ENCODE measurements at regions not wholly inside any gene's neighbourhood (a gene's known extent, or its start where the extent isn't known, plus 50 kb on each side); places are given as distances from the start of the nearest gene placed in this dataset.

- Histone ChIP-seq H2BK120ac (replicated peaks; ENCODE audit: low read depth, low read length) (no peak overlapping the region), H3K23ac (ENCODE audit: insufficient read length) (no peak overlapping the region), H3K18ac (ENCODE audit: extremely low read depth, low read length) (no peak overlapping the region), H3K4me2 (ENCODE audit: insufficient read depth in 1 of 2, low read depth in 2 of 2, low read length in 2 of 2) (no peak overlapping the region), H4K5ac (ENCODE audit: insufficient read length, low read depth, low read length) (no peak overlapping the region), H3K56ac (replicated peaks; ENCODE audit: insufficient read length, low read depth, low read length) (no peak overlapping the region), H3K4me1 (replicated peaks in 1 of 4; ENCODE audit: control insufficient read depth in 3 of 4, insufficient read depth in 4 of 4, low read length in 3 of 4) (no peaks in the 10 kb centered on the region), H3K27ac (ENCODE audit: low read depth, low read length) (no peak overlapping the region), H3K23me2 (ENCODE audit: low read depth, low read length) (no peaks in the 10 kb centered on the region), H3K79me1 (ENCODE audit: low read depth, low read length) (no peaks in the 10 kb centered on the region), H2BK15ac (ENCODE audit: low read length) (no peak overlapping the region), H2BK5ac (ENCODE audit: low read depth, low read length) (no peak overlapping the region), H3K4ac (replicated peaks; ENCODE audit: insufficient read length, low read depth, low read length) (no peak overlapping the region), H4K8ac (ENCODE audit: extremely low read depth, insufficient read depth, low read length) (no peak overlapping the region), H3K14ac (ENCODE audit: insufficient read length) (no peak overlapping the region), H2BK20ac (ENCODE audit: low read length) (no peak overlapping the region), H3K27me3 (replicated peaks in 1 of 4; ENCODE audit: control insufficient read depth in 3 of 4, extremely low read depth in 1 of 4, insufficient read depth in 3 of 4, low read length in 3 of 4) (no peaks in the 10 kb centered on the region), H3K36me3 (ENCODE audit: control insufficient read depth in 2 of 4, insufficient read depth in 4 of 4, low read length in 3 of 4) (no peaks in the 10 kb centered on the region), H3K79me2 (ENCODE audit: control insufficient read depth in 1 of 2, insufficient read depth in 2 of 2, low read length in 2 of 2) (no peaks in the 10 kb centered on the region), H2AK5ac (ENCODE audit: low read depth, low read length) (no peak overlapping the region), H2AFZ (ENCODE audit: low read length) (no peak overlapping the region), H4K20me1 (replicated peaks in 1 of 2; ENCODE audit: control insufficient read depth in 1 of 2, insufficient read depth in 2 of 2, low read length in 2 of 2) (no peaks in the 10 kb centered on the region), H3K4me3 (ENCODE audit: extremely low read depth in 1 of 4, insufficient read depth in 2 of 4, low read depth in 3 of 4, low read length in 4 of 4) (no peak overlapping the region), H4K91ac (replicated peaks; ENCODE audit: insufficient read length, low read length) (no peak overlapping the region), H3K9me3 (ENCODE audit: insufficient read depth in 2 of 2, low read depth in 1 of 2, low read length in 1 of 2) (no peaks in the 10 kb centered on the region), H3K9ac (replicated peaks in 1 of 4; ENCODE audit: extremely low read depth in 1 of 4, low read depth in 3 of 4, low read length in 3 of 4) (no peak overlapping the region), H2BK12ac (ENCODE audit: low read depth, low read length) (no peak overlapping the region)
- 95% methylated on average over 3 of the region's 3 CpGs; no CpG with 5 or more reads in 1 of the 2 experiments for WGBS, 2 experiments (ENCODE audit: extremely low coverage in 1 of 2, insufficient coverage in 1 of 2, insufficient read length in 1 of 2, insufficient replicate concordance in 2 of 2, low coverage in 1 of 2, low lambda C conversion rate in 2 of 2, missing lambda C conversion rate in 1 of 2)
- FAIRE-seq (no peak), DNase-seq (ENCODE audit: low read depth in 1 of 2, low spot score in 2 of 2) (no peak)
- no peak for TF ChIP-seq MAX (IDR thresholded peaks at IDR 0.05)
- no peak for TF ChIP-seq SP1 (IDR thresholded peaks at IDR 0.05; ENCODE audit: low read depth, low read length)
- no peak for TF ChIP-seq JUN (IDR thresholded peaks at IDR 0.05; ENCODE audit: low read depth, low read length)
- TF ChIP-seq YY1 (IDR thresholded peaks at IDR 0.05; ENCODE audit: low read depth, low read length) = no peak
- no peak for TF ChIP-seq SP4 (IDR thresholded peaks at IDR 0.05; ENCODE audit: low read length)
- TF ChIP-seq GTF2F1 (IDR thresholded peaks at IDR 0.05; ENCODE audit: borderline replicate concordance, low read depth, low read length) = no peak
- no peak for TF ChIP-seq ZNF274 (IDR thresholded peaks at IDR 0.05; ENCODE audit: borderline replicate concordance, extremely low read depth, low read length)
- TF ChIP-seq JUND (IDR thresholded peaks at IDR 0.05; ENCODE audit: low read length) = no peak
- no peak for TF ChIP-seq PHF8 (conservative IDR thresholded peaks at IDR 0.05; ENCODE audit: low read depth, low read length)
- TF ChIP-seq TAF1 (IDR thresholded peaks at IDR 0.05; ENCODE audit: low read depth, low read length) = no peak
- TF ChIP-seq BRCA1 (IDR thresholded peaks at IDR 0.05; ENCODE audit: low read depth, low read length) = no peak
- TF ChIP-seq SIX5 (IDR thresholded peaks at IDR 0.05; ENCODE audit: low read depth, low read length) = no peak
- no peak for TF ChIP-seq CHD2 (IDR thresholded peaks at IDR 0.05; ENCODE audit: low read length)
- no peak for TF ChIP-seq RAD21 (IDR thresholded peaks at IDR 0.05 in 1 of 2, conservative IDR thresholded peaks at IDR 0.05 in 1 of 2; ENCODE audit: low read depth in 2 of 2, low read length in 2 of 2)
- no peak for TF ChIP-seq ASH2L (IDR thresholded peaks at IDR 0.05; ENCODE audit: low read length)
- TF ChIP-seq TEAD4 (IDR thresholded peaks at IDR 0.05; ENCODE audit: low read depth, low read length) = no peak
- TF ChIP-seq TCF12 (IDR thresholded peaks at IDR 0.05; ENCODE audit: low read depth, low read length) = no peak
- POLR2A ChIA-PET (ENCODE audit: partially characterized antibody) = no interaction called here
- CTCF ChIA-PET (ENCODE audit: partially characterized antibody) = interaction anchor here (0.8 kb wide), 1 partner anchor 20 kb away, joined by 3 read pairs; no protein-coding TSS in a partner anchor
Observed at GRCh38 chr17:53909802-53910201, 87.1 kb downstream of the KIF2B start.
